ENCODE measurements at regions not wholly inside any gene's neighbourhood (a gene's known extent, or its start where the extent isn't known, plus 50 kb on each side); places are given as distances from the start of the nearest gene placed in this dataset.

DNA sequence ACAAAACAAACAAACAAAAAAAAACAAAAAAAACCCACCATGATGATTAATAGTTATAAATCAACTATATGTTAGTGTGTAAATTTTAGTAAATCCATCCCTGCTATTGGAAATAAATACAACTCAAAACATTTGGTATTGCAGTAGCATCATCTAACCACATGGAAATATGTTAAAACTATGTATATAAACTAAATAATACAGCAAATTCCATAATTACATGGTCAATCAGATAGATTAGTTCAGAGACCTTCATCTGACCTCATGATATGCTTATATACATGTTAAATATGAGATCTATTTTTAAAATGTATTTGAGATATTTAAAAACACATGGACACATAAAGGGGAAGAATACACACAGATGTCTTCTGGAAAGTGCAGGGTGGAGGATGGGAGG lies 384.2 kb downstream of the TMX3 start:
- no peak for DNase-seq

- DNase-seq, result no peak
Measured at GRCh38 chr18:68323921-68324320, 391.0 kb downstream of the TMX3 start.

- DNase-seq, result no peak
Measured at GRCh38 chr18:68316636-68317035, 398.3 kb downstream of the TMX3 start.

DNA sequence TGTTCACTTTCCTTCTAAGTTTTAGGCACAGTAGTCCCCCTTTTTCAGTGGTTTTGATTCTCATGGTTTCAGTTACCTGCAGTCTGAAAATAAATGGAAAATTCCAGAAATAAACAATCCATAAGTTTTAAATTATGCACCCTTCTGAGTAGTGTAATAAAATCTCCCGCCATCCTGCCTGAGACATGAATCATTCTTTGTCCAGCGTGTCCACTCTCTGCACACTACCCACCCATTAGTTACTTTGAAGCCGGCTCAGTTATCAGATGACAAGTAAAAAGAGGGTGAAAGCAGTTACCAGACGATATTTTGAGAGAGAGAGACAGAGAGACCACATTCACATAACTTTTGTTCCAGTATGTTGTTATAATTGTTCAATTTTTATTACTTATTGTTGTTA lies 400.5 kb downstream of the TMX3 start:
- DNase-seq, result no peak

DNA sequence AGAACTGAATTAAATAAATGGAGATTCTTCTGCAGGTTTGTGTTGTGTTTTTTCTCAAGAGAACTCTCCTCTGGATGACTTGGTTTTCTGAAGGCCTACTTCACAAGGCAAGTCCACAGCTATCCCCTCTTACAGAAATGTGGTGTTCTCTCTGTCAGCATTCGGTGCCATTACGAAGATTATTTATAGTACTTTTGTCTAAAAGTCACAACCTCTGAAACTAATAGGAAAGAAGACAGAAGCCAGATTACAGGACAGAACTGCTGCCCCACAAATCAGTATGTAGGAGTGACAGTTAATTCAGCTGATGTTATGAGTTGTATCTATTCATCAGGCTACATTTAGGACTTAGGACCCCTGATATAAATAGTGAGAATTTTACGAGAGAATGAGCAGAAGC lies 413.5 kb downstream of the TMX3 start:
- DNase-seq, result no peak

GRCh38 chr18:68299906-68300305 lies 415.0 kb downstream of the TMX3 start:
- DNase-seq, result no peak

DNA sequence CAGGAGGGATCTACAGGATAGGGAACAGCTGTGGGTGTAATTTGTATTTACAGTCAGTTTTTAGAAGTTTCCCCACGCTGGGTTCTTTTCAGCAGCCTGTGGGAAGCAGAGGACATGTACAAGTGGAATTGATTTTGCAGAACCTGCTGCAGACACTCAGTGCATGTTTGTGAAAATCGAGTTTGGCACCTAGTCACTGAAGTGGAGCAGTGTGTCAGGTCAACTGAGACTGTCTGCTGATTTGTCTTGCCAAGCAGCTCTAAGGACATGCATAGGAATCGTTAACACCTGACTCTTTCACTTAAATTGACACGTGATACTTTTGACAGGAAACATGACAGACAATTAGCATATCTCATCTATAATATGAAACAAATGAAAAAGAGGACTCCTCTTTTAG lies 416.6 kb downstream of the TMX3 start:
- DNase-seq, result no peak

DNA sequence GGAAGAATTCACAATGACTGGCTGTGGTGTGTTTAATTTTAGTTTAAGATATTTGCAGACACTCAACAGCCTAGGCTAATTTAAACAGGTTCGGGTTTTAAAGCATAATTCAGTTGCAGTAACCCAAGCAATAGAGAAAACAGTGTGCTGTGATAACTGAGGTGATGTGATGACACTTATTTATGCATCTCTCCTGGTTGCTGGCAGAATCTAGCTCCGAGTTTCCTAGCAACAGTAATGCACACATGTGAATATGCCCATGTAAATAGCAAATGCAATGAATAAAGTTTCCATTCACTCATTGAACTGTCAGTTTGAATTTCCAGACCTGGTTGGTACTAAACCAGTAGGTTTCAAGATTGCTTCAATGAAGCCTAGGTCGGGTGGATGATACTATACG lies 426.5 kb downstream of the TMX3 start:
- no peak for DNase-seq

DNA sequence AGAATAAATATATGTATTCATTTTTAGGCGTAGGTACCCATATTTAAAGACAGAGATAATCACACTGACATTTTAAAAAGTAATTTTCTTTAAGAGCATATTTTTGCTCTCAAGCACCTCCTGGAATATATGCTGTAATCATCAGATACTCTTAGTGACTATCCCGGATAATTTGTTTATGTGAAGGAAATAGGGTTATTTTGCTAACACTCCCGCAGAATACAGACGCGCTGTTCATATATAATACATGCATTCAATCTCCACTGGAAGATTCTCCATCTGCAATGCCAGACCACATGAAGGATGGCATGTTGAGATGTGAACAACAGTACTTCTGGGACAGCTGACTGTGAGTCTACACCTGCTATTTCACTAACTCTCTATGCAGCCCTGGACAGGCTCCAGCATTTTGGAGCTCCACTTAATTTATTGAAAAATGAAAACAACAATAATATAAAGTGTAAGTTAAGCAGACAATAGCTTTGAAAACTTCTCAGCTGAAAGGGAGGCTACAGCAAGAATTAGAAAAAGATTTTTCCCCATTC lies 430.6 kb downstream of the TMX3 start:
- no peak for DNase-seq

- DNase-seq, result no peak
Measured at GRCh38 chr18:68283834-68284233, 431.1 kb downstream of the TMX3 start.

DNA sequence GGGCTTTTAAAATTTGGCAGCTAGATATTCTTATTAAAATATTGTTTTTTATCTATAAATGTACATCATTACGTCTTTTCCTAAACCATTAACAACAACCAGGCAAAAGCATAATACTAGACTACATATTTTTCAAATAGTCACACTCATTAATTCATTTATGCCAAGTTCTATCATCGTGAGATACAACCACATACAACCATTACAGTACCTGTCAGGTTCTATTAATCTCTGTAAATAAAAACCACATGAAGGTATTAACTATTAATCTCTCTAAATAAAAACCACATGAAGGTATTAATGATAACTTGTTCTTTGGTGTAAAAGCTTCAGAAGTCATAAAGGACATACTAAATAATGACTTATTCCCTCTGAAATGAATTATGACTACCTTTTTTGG lies 432.7 kb downstream of the TMX3 start:
- DNase-seq, result no peak

DNA sequence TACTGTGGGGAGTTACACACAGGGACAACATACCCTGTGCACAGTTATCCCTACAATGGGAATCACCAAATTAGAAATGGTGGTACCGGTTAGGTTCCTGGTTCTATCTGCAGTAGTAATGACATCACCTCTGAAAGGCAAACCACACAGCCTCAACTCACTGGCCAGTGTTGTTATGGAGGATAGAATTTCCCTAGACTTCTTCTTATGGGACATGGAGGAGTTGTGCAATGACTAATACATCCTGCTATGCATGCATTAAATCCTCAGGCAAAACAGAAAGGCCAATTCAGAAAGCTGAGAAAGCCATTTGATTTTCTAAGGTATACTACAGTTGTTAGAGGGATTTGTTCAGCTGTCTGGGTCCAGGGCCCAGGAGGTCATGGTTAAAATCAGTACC lies 439.3 kb downstream of the TMX3 start:
- no peak for DNase-seq

DNA sequence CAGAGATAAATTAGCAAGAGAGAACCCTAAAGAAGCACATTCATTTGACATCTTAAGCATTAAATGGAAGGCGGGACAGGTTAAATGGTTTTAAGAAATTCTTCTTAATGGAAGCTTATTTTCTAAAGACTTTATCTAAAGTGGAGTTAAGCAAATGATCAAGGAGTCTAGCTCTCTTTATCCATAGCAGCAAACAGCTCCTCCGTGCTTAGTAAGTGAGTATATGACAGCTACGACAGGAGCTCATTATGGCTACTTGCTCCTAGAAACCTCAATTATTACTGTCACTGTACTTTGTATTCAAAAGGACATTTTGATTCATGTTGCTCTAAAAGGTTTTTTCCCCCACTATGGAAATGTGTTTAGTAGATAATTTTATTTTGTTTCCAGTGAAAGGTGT lies 444.9 kb downstream of the TMX3 start:
- no peak for DNase-seq

DNA sequence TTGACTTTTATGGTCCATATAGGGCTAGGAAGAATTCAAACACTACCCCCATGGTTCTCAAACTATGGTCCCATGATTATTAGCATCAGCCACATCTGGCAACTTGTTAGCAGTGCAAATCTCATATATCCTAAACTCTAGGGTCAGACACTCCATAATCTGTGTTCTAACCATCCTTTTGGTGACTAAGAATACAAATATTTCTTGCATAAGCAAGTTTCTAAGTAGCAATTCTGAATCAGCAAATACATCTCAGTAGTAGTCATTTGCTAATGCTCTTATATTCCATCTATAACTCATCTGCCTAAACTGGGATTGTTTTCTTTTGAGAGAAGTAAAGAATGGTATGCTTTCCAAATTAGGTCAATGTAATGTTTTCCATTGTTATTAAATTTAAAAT lies 447.3 kb downstream of the TMX3 start:
- no peak for DNase-seq

GRCh38 chr18:68263481-68263880 lies 451.4 kb downstream of the TMX3 start:
- no peak for DNase-seq

DNA sequence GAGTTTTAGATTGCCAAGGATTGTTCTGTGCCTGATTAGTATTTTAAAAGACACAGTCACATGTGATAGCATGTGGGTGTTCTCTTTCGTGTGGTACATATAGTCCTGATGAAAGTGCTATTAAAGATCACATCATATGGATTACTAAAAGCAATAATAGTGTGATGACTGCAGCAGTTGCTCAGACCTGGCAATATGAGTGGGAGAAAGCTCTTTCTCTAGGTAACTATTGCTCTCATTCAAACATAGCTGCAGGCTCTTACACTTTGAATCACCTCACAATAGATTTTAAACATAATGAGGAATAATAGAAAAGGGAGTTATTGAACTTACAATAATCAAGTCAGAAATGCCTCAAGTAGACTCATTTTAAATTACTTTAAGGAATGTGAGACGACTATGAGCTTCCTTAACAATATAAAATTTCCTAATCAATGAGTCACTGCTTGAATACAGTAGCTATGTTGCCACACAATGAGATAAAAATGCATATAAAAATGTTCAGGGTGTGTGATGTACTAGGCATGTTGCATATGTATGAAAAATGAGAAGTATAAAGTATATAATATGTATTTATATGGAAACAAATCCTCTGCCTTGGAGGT lies 452.1 kb downstream of the TMX3 start:
- DNase-seq, result no peak

GRCh38 chr18:68256418-68257067 lies 458.4 kb downstream of the TMX3 start:
- no peak for DNase-seq

DNA sequence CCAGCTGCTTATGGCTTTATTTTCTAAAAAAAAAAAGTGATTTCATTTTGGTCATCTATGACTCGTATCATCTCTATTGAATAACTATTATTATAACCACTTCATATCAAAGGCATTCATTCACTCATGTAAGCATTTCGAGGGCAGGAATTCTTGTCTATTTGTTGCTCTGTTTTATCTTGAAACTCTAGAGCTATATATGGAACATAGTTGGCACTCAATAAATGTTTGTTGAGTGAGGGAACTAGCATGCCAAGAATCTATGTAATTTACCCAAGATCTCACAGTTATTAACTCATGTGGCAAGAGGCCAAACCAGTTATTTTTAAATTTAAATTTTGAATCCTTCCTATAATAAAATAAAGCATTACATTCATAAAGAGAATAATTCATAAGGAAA lies 470.1 kb downstream of the TMX3 start:
- no peak for DNase-seq

DNA sequence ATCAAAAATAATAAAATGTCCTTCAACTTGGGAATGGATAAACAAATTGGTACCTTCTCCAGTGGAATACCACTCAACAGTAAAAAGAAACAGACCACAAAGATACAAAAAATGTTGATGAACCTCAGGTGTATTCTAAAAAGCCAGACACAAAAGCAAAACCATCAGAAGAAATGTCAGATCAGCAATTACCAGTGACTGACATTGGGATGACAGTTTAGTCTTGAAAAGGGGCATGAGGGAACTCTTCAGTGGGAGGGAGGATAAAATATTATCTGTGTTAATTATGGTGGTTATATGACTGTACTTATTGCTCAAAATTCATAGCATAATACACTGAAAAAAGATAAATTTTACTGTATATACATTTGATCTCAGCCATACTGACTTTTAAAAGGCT lies 473.0 kb downstream of the TMX3 start:
- no peak for DNase-seq

GRCh38 chr18:68234676-68235075 lies 480.2 kb downstream of the TMX3 start:
- no peak for DNase-seq

DNA sequence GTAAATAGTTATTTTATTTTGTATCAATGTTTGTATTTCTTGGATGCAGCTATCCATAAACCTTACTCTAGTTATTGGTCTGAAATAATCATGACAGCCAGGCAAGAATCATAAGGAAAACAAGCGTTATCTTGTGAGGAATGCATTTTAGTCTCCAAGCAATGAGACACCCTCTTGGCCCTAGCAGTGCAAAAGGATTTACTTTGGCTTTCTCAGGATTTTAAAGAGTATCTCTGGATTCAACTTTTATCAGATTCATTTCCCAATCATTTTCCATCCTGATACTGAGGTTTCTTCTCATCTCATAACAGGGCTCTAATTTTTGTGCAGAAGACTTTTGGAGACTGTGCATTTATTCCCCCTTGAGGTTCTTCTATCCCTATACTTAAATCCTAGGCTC lies 480.8 kb downstream of the TMX3 start:
- DNase-seq, result no peak

DNA sequence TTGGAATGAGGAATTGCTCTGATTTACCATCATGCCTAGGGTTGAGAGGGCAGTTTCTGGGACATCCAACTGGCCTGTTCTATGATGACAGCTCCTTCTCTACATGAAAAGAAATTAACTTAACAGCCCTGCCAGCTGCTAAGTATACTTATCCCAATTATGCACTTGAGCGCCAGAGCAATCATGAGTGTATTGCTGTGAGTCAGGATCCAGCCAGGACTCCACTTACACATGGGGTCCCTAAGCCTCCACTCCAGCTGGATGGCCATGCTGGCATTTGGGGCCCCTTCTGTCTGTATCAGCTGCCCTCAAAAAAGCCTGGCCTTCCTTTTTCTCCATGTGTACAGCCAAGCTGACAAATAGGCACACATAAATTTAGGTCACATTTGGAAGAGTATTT lies 481.9 kb downstream of the TMX3 start:
- peak; percentile 76 for DNase-seq

DNA sequence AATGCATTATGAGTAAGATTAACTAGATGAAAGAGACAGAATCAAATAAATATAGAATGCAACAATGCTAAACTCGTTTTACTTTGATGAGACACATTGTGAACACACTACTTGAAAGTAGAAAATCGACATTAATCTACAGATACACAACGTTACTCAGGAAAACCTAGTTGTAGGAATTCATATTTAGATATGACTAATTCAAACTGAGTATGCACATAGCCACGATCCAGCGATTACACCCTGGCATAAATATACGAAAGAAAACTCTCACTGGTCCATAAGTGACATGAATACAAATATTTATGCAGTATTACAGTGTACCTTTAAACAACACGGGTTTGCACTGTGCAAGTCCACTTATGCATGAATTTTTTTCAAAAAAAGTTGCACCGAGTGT lies 485.6 kb downstream of the TMX3 start:
- no peak for DNase-seq

DNA sequence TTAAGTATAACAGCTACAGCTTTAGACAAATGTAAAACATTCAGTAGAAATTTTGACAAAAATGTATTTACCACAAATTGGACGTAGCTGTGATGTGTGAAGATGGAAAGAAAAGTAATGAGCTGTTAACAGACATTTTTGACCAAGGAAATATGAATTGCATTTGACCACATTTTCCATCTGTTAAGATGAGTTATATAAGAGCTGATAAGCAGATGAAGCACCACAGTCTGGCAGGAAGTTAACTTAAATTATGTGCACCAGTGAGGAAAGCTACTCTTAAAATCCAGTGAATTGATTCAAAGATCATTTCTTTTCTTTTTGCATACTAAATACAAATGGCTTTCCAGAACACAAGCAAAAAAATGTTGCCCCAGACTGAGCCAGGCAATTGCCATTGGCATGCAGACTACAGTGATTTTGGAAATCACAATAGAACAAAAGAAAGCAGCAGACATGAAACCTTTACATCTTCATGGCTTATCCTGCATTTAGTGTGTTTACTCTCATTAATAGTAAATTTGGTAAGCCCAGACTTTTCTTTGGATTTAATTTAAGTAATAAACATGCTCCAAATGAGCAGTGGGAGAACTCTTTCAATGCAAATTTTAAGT lies 493.7 kb downstream of the TMX3 start:
- DNase-seq, result no peak

DNA sequence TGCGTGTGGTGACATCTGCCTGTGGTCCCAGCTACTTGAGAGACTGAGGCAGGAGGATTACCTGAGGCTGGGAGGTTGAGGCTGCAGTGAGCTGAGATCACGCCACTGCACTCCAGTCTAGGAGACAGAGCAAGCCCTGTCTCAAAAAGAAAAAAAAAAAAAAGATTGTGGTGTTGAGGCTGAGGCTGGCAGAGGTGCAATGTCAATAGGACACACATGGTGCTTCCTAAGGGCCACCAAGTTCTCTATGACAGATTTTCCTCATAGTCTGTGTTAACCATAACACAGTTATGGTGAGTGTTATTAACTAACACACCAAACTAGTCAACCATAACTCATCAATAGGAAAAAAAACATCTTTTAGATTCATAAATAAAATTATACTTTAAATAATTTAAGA lies 494.4 kb downstream of the TMX3 start:
- no peak for DNase-seq
